ENCODE measurements at regions not wholly inside any gene's neighbourhood (a gene's known extent, or its start where the extent isn't known, plus 50 kb on each side); places are given as distances from the start of the nearest gene placed in this dataset.
"Not testable (repeated sequence)": the region's sequence is repeated elsewhere in the genome, so short reads cannot be mapped to it uniquely, and the experiment has no call there.

DNA sequence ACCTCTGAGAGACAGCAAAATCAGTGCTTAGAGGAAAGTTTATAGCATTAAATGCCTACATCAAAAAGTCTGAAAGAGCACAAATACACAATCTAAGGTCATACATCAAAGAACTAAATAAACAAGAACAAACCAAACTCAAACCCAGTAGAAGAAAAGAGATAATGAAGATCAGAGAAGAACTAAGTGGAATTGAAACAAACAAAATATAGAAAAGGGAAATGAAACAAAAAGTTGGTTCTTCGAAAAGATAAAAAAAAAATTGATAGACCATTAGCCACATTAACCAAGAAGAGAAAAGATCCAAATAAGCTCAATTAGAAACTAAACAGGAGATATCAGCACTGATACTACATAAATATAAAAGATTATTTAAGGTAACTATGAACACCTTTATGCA is 280.0 kb upstream of the NRG3 start:
- no peak overlapping the region for H3K27ac ChIP-seq
- ATAC-seq = no peak
- intact Hi-C loops (cut with DNase I) = no loop called here
- DNase-seq = no peak
- no peaks in the 10 kb centered on the region for H3K36me3 ChIP-seq
- no peaks in the 10 kb centered on the region for H3K27me3 ChIP-seq (ENCODE audit: low read depth)
- H3K4me3 ChIP-seq = no peak overlapping the region
- TF ChIP-seq, protein P1, sequence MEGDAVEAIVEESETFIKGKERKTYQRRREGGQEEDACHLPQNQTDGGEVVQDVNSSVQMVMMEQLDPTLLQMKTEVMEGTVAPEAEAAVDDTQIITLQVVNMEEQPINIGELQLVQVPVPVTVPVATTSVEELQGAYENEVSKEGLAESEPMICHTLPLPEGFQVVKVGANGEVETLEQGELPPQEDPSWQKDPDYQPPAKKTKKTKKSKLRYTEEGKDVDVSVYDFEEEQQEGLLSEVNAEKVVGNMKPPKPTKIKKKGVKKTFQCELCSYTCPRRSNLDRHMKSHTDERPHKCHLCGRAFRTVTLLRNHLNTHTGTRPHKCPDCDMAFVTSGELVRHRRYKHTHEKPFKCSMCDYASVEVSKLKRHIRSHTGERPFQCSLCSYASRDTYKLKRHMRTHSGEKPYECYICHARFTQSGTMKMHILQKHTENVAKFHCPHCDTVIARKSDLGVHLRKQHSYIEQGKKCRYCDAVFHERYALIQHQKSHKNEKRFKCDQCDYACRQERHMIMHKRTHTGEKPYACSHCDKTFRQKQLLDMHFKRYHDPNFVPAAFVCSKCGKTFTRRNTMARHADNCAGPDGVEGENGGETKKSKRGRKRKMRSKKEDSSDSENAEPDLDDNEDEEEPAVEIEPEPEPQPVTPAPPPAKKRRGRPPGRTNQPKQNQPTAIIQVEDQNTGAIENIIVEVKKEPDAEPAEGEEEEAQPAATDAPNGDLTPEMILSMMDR (IDR thresholded peaks at IDR 0.05) = no peak
- no peaks in the 10 kb centered on the region for H3K4me1 ChIP-seq
- peaks cover 10% of the 10 kb centered on the region for H3K9me3 ChIP-seq

DNA sequence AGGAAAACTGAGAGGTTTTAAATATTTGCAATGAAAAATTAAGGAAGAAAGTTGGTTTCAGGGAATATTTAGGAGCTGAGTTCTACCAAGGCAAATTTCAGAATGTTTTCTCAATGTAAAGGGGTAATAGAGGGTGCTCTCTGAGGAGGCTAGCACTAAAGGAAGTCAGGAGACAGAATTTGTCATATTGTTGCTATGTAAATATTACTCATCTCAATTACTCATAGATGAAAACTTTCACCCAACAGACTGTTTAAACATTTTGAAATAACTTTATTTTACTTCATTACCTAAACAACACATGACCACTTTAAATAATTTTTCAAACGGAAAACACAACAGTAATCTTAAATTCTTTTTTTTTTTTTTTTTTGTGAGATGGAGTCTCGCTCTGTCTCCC is 274.8 kb upstream of the NRG3 start:
- no peaks in the 10 kb centered on the region for H3K36me3 ChIP-seq
- no peaks in the 10 kb centered on the region for H3K9me3 ChIP-seq
- no peaks in the 10 kb centered on the region for H3K4me1 ChIP-seq
- H3K4me3 ChIP-seq = no peak overlapping the region
- TF ChIP-seq, protein P1 (IDR thresholded peaks at IDR 0.05) = no peak
- no peak overlapping the region for H3K27ac ChIP-seq
- H3K27me3 ChIP-seq (ENCODE audit: low read depth) = no peaks in the 10 kb centered on the region
- ATAC-seq = no peak
- intact Hi-C loops (cut with DNase I) = no loop called here
- DNase-seq = no peak

DNA sequence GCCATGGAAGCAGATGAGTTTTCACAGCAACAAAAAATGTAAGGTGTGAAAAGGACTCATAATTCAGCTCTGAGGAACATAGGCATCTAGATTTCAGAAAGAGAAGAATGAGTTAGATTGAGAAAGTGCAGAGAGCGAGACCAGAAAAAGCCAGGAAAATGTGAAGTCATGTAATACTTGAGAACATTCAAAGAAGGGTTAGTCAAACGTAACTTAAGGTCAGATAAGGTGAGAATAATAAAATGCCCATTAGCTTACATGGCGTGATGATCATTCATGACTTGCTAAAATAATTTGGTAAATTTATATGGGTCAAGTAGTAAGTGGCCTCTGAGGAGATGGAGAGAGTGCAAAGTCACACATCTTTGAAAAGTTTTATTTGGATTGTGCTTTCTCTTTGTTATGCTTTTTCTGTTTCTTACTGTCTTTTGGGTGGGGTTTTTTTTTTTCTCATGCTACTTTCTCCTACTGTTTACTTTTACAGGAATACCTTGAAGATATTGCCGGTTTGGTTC is 271.8 kb upstream of the NRG3 start:
- TF ChIP-seq, protein P1 (IDR thresholded peaks at IDR 0.05) = no peak

DNA sequence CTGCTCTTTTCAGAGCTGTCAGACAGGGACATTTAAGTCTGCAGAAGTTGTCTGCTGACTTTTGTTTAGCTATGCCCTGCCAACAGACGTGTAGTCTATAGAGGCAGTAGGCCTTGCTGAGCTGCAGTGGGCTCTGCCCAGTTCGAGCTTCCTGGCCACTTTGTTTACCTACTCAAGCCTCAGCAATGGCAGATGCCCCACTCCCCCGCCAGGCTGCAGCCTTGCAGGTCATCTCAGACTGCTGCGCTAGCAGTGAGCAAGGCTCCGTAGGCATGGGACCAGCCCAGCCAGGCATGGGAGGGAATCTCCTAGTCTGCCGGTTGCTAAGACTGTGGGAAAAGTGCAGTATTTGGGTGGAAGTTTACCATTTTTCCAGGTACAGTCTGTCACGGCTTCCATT is 230.5 kb upstream of the NRG3 start:
- H3K4me1 ChIP-seq; ATAC-seq; H3K27me3 ChIP-seq (ENCODE audit: low read depth); intact Hi-C loops (cut with DNase I); H3K4me3 ChIP-seq; H3K27ac ChIP-seq; H3K9me3 ChIP-seq; H3K36me3 ChIP-seq; DNase-seq: not testable (repeated sequence)

More for the DNA sequence above, 271.8 kb upstream of the NRG3 start:
- Histone ChIP-seq H3K4me3 (no peak overlapping the region), H3K36me3 (no peaks in the 10 kb centered on the region), H3K27ac (no peak overlapping the region), H3K9me3 (no peaks in the 10 kb centered on the region), H3K27me3 (ENCODE audit: low read depth) (no peaks in the 10 kb centered on the region), H3K4me1 (no peaks in the 10 kb centered on the region)
- ATAC-seq = no peak
- intact Hi-C loops (cut with DNase I) = no loop called here
- DNase-seq = no peak

DNA sequence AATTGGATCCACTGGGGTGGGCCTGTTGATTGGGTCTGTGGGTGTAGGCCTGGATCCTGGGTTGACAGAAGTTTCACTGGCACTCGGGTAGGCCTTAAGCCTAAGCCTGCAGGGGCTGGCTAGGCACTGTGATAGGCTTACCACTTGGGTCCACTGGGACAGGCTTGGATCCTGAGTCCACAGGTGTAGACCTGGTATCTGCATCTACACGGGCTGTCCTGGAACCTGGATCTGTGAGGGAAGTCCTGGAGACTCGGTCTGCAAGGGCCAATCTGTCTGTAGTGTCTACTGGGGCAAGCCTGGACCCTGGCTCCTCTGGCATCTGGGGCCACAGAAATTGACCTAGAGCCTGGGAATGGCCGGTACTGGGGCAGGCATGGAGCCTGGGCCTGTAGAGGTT is 219.0 kb upstream of the NRG3 start:
- Histone ChIP-seq H3K4me3 (no peak overlapping the region), H3K36me3 (no peaks in the 10 kb centered on the region), H3K27me3 (ENCODE audit: low read depth) (no peaks in the 10 kb centered on the region), H3K27ac (no peak overlapping the region), H3K9me3 (no peaks in the 10 kb centered on the region), H3K4me1 (no peaks in the 10 kb centered on the region)
- intact Hi-C loops (cut with DNase I) = no loop called here
- no peak for DNase-seq
- TF ChIP-seq, protein P1 (IDR thresholded peaks at IDR 0.05) = no peak
- peak in 1 of 2 donors; percentile 27 for ATAC-seq

DNA sequence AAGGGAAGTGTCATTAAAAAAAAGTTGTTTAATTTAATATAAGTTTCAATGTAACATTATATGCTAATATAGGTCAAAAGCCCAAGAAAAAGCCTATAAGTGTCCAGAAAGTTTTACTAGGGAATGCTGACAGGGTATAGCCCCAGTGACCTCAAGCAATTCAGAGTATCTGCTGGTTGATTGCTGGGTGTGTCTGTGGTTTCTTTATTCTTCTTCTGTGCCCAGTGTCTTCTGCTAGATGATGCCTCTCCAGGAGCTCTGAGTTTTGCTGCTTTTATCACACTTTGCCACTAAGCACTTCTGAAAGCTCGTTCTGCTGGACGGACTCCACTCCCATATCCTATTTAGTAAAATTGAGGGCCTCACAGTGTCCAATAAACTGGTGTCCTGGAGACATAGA is 212.2 kb upstream of the NRG3 start:
- Histone ChIP-seq H3K9me3 (no peaks in the 10 kb centered on the region), H3K4me1 (no peaks in the 10 kb centered on the region), H3K27me3 (ENCODE audit: low read depth) (no peaks in the 10 kb centered on the region), H3K4me3 (no peak overlapping the region), H3K27ac (no peak overlapping the region), H3K36me3 (no peaks in the 10 kb centered on the region)
- intact Hi-C loops (cut with DNase I) = no loop called here
- TF ChIP-seq, protein P1 (IDR thresholded peaks at IDR 0.05) = no peak
- no peak for ATAC-seq
- no peak for DNase-seq

DNA sequence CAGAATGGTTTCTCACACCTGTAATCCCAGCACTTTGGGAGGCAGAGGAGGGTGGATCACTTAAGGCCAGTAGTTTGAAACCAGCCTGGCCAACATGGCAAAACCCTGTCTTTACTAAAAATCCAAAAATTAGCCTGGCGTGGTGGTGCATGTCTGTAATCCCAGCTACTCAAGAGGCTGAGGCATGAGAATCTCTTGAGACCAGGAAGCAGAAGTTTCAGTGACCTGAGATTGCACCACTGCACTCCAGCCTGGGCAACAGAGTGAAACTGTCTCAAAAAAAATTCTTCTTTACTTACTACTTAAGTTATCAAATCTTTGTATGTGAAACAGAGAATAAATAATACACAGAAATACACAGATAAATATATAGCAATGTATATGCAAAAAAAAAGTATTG is 210.2 kb upstream of the NRG3 start:
- DNase-seq; intact Hi-C loops (cut with DNase I); H3K27ac ChIP-seq; ATAC-seq; H3K36me3 ChIP-seq; H3K4me1 ChIP-seq; H3K9me3 ChIP-seq; H3K27me3 ChIP-seq (ENCODE audit: low read depth); H3K4me3 ChIP-seq: not testable (repeated sequence)

Measured in lower lobe of right lung (tissue), 2 donors.